ENCODE measurements at regions not wholly inside any gene's neighbourhood (a gene's known extent, or its start where the extent isn't known, plus 50 kb on each side); places are given as distances from the start of the nearest gene placed in this dataset.
A peak's percentile ranks its signal among the peaks of the same experiment; 100 is the strongest.

DNA sequence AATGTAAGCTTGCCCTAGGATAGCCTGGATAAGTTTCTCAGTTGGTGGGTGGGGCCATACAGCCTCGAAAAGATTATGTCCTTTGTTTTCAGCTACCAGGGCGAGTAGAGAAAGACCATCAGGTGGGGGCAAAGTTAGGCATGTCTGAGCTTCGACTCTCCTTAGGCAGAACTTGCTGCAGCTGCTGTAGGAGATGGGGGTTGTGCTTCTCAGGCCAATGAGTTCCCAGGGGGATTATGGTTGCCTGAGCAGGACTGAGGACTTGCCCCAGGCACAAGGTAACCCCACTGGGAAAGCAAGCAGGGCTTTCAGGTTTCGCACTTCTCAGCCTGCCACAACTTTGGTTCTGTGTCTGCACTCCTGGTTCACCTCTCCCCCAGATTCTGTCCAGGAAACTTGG is 173.4 kb upstream of the SESN3 start:
- no peaks in the 10 kb centered on the region for H3K79me2 ChIP-seq (ENCODE audit: low read length)
- no peak overlapping the region for H3K4me3 ChIP-seq (ENCODE audit: low read length)
- no peak overlapping the region for H3K27ac ChIP-seq (ENCODE audit: low read length)
- H3K27me3 ChIP-seq (ENCODE audit: low read depth, low read length): no peaks in the 10 kb centered on the region
- H4K20me1 ChIP-seq (ENCODE audit: insufficient read depth, low read length): no peaks in the 10 kb centered on the region
- no peak overlapping the region for H3K9ac ChIP-seq (ENCODE audit: low read length)
- H3K4me2 ChIP-seq (ENCODE audit: low read length): no peak overlapping the region
- H3K36me3 ChIP-seq (replicated peaks; ENCODE audit: low read depth, low read length): no peaks in the 10 kb centered on the region
- no peaks in the 10 kb centered on the region for H3K9me3 ChIP-seq (ENCODE audit: insufficient read depth, low read length)
- peak overlapping the region; percentile 39; the same call in 1 of the 2 replicates for H2AFZ ChIP-seq (ENCODE audit: low read depth, low read length)
- no peak for TF ChIP-seq EZH2phosphoT487 (IDR thresholded peaks at IDR 0.05; ENCODE audit: low read depth)
- TF ChIP-seq, protein P1, sequence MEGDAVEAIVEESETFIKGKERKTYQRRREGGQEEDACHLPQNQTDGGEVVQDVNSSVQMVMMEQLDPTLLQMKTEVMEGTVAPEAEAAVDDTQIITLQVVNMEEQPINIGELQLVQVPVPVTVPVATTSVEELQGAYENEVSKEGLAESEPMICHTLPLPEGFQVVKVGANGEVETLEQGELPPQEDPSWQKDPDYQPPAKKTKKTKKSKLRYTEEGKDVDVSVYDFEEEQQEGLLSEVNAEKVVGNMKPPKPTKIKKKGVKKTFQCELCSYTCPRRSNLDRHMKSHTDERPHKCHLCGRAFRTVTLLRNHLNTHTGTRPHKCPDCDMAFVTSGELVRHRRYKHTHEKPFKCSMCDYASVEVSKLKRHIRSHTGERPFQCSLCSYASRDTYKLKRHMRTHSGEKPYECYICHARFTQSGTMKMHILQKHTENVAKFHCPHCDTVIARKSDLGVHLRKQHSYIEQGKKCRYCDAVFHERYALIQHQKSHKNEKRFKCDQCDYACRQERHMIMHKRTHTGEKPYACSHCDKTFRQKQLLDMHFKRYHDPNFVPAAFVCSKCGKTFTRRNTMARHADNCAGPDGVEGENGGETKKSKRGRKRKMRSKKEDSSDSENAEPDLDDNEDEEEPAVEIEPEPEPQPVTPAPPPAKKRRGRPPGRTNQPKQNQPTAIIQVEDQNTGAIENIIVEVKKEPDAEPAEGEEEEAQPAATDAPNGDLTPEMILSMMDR (IDR thresholded peaks at IDR 0.05; ENCODE audit: low read depth, low read length): no peak
- H3K4me1 ChIP-seq (ENCODE audit: low read length): peaks cover 3% of the 10 kb centered on the region; the same call in 1 of the 2 replicates

- Histone ChIP-seq H3K27ac (ENCODE audit: low read length) (no peak overlapping the region), H3K9me3 (ENCODE audit: insufficient read depth, low read length) (no peaks in the 10 kb centered on the region), H3K79me2 (ENCODE audit: low read length) (no peaks in the 10 kb centered on the region), H3K36me3 (replicated peaks; ENCODE audit: low read depth, low read length) (no peaks in the 10 kb centered on the region), H3K4me3 (ENCODE audit: low read length) (no peak overlapping the region), H2AFZ (ENCODE audit: low read depth, low read length) (no peak overlapping the region), H3K9ac (ENCODE audit: low read length) (no peak overlapping the region), H3K4me2 (ENCODE audit: low read length) (no peak overlapping the region), H4K20me1 (ENCODE audit: insufficient read depth, low read length) (no peaks in the 10 kb centered on the region), H3K4me1 (ENCODE audit: low read length) (no peaks in the 10 kb centered on the region), H3K27me3 (ENCODE audit: low read depth, low read length) (no peaks in the 10 kb centered on the region)
- TF ChIP-seq EZH2phosphoT487 (IDR thresholded peaks at IDR 0.05; ENCODE audit: low read depth): no peak
- TF ChIP-seq, protein P1 (IDR thresholded peaks at IDR 0.05; ENCODE audit: low read depth, low read length): no peak
Observed at GRCh38 chr11:95398437-95399112, 167.6 kb upstream of the SESN3 start.

GRCh38 chr11:95392644-95393043 is 161.6 kb upstream of the SESN3 start:
- no peak overlapping the region for H3K9ac ChIP-seq (ENCODE audit: low read length)
- no peak overlapping the region for H3K4me3 ChIP-seq (ENCODE audit: low read length)
- H3K27me3 ChIP-seq (ENCODE audit: low read depth, low read length): no peaks in the 10 kb centered on the region
- H3K4me1 ChIP-seq (ENCODE audit: low read length): no peaks in the 10 kb centered on the region
- H2AFZ ChIP-seq (ENCODE audit: low read depth, low read length): no peak overlapping the region
- H3K4me2 ChIP-seq (ENCODE audit: low read length): no peak overlapping the region
- H3K36me3 ChIP-seq (replicated peaks; ENCODE audit: low read depth, low read length): no peaks in the 10 kb centered on the region
- no peaks in the 10 kb centered on the region for H4K20me1 ChIP-seq (ENCODE audit: insufficient read depth, low read length)
- no peak overlapping the region for H3K27ac ChIP-seq (ENCODE audit: low read length)
- H3K79me2 ChIP-seq (ENCODE audit: low read length): no peaks in the 10 kb centered on the region
- no peaks in the 10 kb centered on the region for H3K9me3 ChIP-seq (ENCODE audit: insufficient read depth, low read length)
- TF ChIP-seq EZH2phosphoT487 (IDR thresholded peaks at IDR 0.05; ENCODE audit: low read depth): no peak
- TF ChIP-seq, protein P1 (IDR thresholded peaks at IDR 0.05; ENCODE audit: low read depth, low read length): no peak

- no peaks in the 10 kb centered on the region for H3K36me3 ChIP-seq (replicated peaks; ENCODE audit: low read depth, low read length)
- H3K9ac ChIP-seq (ENCODE audit: low read length): no peak overlapping the region
- H3K4me2 ChIP-seq (ENCODE audit: low read length): no peak overlapping the region
- H3K4me3 ChIP-seq (ENCODE audit: low read length): no peak overlapping the region
- H3K4me1 ChIP-seq (ENCODE audit: low read length): no peaks in the 10 kb centered on the region
- H4K20me1 ChIP-seq (ENCODE audit: insufficient read depth, low read length): no peaks in the 10 kb centered on the region
- H3K9me3 ChIP-seq (ENCODE audit: insufficient read depth, low read length): no peaks in the 10 kb centered on the region
- H3K27ac ChIP-seq (ENCODE audit: low read length): no peak overlapping the region
- no peak overlapping the region for H2AFZ ChIP-seq (ENCODE audit: low read depth, low read length)
- no peaks in the 10 kb centered on the region for H3K27me3 ChIP-seq (ENCODE audit: low read depth, low read length)
- no peaks in the 10 kb centered on the region for H3K79me2 ChIP-seq (ENCODE audit: low read length)
- TF ChIP-seq, protein P1 (IDR thresholded peaks at IDR 0.05; ENCODE audit: low read depth, low read length): no peak
- TF ChIP-seq EZH2phosphoT487 (IDR thresholded peaks at IDR 0.05; ENCODE audit: low read depth): no peak
Observed at GRCh38 chr11:95389427-95389826, 158.4 kb upstream of the SESN3 start.

Measured in OCI-LY3 (cell line).